ENCODE measurements at regions not wholly inside any gene's neighbourhood (a gene's known extent, or its start where the extent isn't known, plus 50 kb on each side); places are given as distances from the start of the nearest gene placed in this dataset.

GRCh38 chrX:97704474-97704873, 820.8 kb downstream of the RPA4 start:
- Histone ChIP-seq H3K27me3 (no peaks in the 10 kb centered on the region), H3K36me3 (replicated peaks in 1 of 2; ENCODE audit: insufficient read depth in 1 of 2, low read depth in 2 of 2) (no peaks in the 10 kb centered on the region), H3K9me3 (no peaks in the 10 kb centered on the region), H3K4me1 (no peaks in the 10 kb centered on the region), H3K4me3 (no peak overlapping the region), H3K27ac (no peak overlapping the region)
- 68 to 78% methylated on average over 6 of the region's 6 CpGs for WGBS, 2 donors
- no peak for DNase-seq
- ATAC-seq = no peak
- TF ChIP-seq, protein P1, sequence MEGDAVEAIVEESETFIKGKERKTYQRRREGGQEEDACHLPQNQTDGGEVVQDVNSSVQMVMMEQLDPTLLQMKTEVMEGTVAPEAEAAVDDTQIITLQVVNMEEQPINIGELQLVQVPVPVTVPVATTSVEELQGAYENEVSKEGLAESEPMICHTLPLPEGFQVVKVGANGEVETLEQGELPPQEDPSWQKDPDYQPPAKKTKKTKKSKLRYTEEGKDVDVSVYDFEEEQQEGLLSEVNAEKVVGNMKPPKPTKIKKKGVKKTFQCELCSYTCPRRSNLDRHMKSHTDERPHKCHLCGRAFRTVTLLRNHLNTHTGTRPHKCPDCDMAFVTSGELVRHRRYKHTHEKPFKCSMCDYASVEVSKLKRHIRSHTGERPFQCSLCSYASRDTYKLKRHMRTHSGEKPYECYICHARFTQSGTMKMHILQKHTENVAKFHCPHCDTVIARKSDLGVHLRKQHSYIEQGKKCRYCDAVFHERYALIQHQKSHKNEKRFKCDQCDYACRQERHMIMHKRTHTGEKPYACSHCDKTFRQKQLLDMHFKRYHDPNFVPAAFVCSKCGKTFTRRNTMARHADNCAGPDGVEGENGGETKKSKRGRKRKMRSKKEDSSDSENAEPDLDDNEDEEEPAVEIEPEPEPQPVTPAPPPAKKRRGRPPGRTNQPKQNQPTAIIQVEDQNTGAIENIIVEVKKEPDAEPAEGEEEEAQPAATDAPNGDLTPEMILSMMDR (IDR thresholded peaks at IDR 0.05) = no peak
- TF ChIP-seq POLR2A (IDR thresholded peaks at IDR 0.05) = no peak
- intact Hi-C loops (cut with DNase I) = no loop called here

- intact Hi-C loops (cut with DNase I) = no loop called here
- no peaks in the 10 kb centered on the region for H3K27me3 ChIP-seq
- H3K4me3 ChIP-seq = no peak overlapping the region
- ATAC-seq (no peak), DNase-seq (no peak)
- no peak for TF ChIP-seq POLR2A (IDR thresholded peaks at IDR 0.05)
- TF ChIP-seq, protein P1 (IDR thresholded peaks at IDR 0.05) = no peak
- H3K27ac ChIP-seq = no peak overlapping the region
- 88 to 100% methylated on average over 1 of the region's 1 CpG for WGBS, 2 donors
- no peaks in the 10 kb centered on the region for H3K36me3 ChIP-seq (replicated peaks in 1 of 2; ENCODE audit: insufficient read depth in 1 of 2, low read depth in 2 of 2)
- H3K4me1 ChIP-seq = no peaks in the 10 kb centered on the region
- H3K9me3 ChIP-seq = no peaks in the 10 kb centered on the region
Observed at GRCh38 chrX:97704881-97705280, 821.2 kb downstream of the RPA4 start.

- H3K27ac ChIP-seq = no peak overlapping the region
- no peaks in the 10 kb centered on the region for H3K9me3 ChIP-seq
- H3K4me3 ChIP-seq = no peak overlapping the region
- 88 to 93% methylated on average over 2 of the region's 2 CpGs for WGBS, 2 donors
- no peak for DNase-seq
- intact Hi-C loops (cut with DNase I) = no loop called here
- H3K4me1 ChIP-seq = no peaks in the 10 kb centered on the region
- no peaks in the 10 kb centered on the region for H3K36me3 ChIP-seq (replicated peaks in 1 of 2; ENCODE audit: insufficient read depth in 1 of 2, low read depth in 2 of 2)
- ATAC-seq = no peak
- no peak for TF ChIP-seq POLR2A (IDR thresholded peaks at IDR 0.05)
- TF ChIP-seq, protein P1 (IDR thresholded peaks at IDR 0.05) = no peak
- no peaks in the 10 kb centered on the region for H3K27me3 ChIP-seq
Observed at GRCh38 chrX:97705936-97706335, 822.2 kb downstream of the RPA4 start.

GRCh38 chrX:97714072-97714471, 830.4 kb downstream of the RPA4 start:
- no peak for DNase-seq
- intact Hi-C loops (cut with DNase I) = no loop called here
- TF ChIP-seq, protein P1 (IDR thresholded peaks at IDR 0.05) = no peak
- no peak for TF ChIP-seq POLR2A (IDR thresholded peaks at IDR 0.05)

DNA sequence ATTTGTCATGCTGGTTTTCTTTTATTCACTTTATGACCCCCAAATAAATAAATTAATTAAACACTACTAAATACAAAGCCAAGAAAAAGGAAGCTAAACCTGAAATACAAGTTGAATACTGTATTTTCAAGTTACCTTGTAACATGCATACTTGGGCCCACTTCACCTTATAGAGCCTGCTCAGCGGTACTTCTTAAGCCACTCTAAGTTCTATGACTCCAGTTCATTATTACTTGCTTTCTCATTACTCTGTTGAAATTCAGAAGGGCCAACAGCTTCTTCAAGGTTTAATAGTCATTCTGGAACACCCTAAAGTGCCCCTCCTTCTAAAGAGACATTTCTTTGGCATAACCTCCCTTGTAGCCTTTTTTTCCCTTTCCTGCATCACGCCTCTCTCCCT, 844.5 kb downstream of the RPA4 start:
- no peaks in the 10 kb centered on the region for H3K9me3 ChIP-seq
- intact Hi-C loops (cut with DNase I) = no loop called here
- H3K4me1 ChIP-seq = no peaks in the 10 kb centered on the region
- DNase-seq (no peak), ATAC-seq (no peak)
- H3K27ac ChIP-seq = no peak overlapping the region
- no peak overlapping the region for H3K4me3 ChIP-seq
- no peaks in the 10 kb centered on the region for H3K36me3 ChIP-seq (replicated peaks in 1 of 2; ENCODE audit: insufficient read depth in 1 of 2, low read depth in 2 of 2)
- no peaks in the 10 kb centered on the region for H3K27me3 ChIP-seq
- WGBS, 2 donors = 89% methylated on average over 2 of the region's 2 CpGs
- TF ChIP-seq, protein P1 (IDR thresholded peaks at IDR 0.05) = no peak
- no peak for TF ChIP-seq POLR2A (IDR thresholded peaks at IDR 0.05)

More at GRCh38 chrX:97714072-97714471, 830.4 kb downstream of the RPA4 start:
- no peaks in the 10 kb centered on the region for H3K9me3 ChIP-seq
- H3K27me3 ChIP-seq = no peaks in the 10 kb centered on the region
- H3K36me3 ChIP-seq (replicated peaks in 1 of 2; ENCODE audit: insufficient read depth in 1 of 2, low read depth in 2 of 2) = no peaks in the 10 kb centered on the region
- no peaks in the 10 kb centered on the region for H3K4me1 ChIP-seq
- H3K27ac ChIP-seq = no peak overlapping the region
- no peak overlapping the region for H3K4me3 ChIP-seq
- no peak for ATAC-seq
